IMR-90 (cell line): ENCODE measurements at regions not wholly inside any gene's neighbourhood (a gene's known extent, or its start where the extent isn't known, plus 50 kb on each side); places are given as distances from the start of the nearest gene placed in this dataset.

Experiments used
- ATAC-seq: fragments of 200-7000 bp; cut with Tn5 transposase; 2 replicates; pipeline ENCODE4 v1.9.1; 2020; ENCODE audit warnings: low read depth, mild to moderate bottlenecking, moderate library complexity
- BruUV-seq: library from RNA; stranded (reverse); fragments of 400-500 nt; replicated peaks from 2 replicates; lab custom pipeline; 2021; lab: Mats Ljungman, UMichigan
- CTCF ChIA-PET: fragments of 300-600 bp; formaldehyde crosslinking; extraction: SDS; loops from one replicate; lab custom pipeline; 2021; ENCODE audit warnings: antibody characterized with exemption; lab: Yijun Ruan, JAX
- POLR2A ChIA-PET: fragments of 300-600 bp; sonication (Branson Sonifier 250); formaldehyde crosslinking; loops from one replicate; lab custom pipeline; 2022; ENCODE audit warnings: antibody characterized with exemption; ENCODE audit not compliant: unreplicated experiment; lab: Charles Lee
- DNase-seq: peaks from one replicate; pipeline ENCODE4 v3.0.0; 2013
- H2AFZ ChIP-seq: replicated peaks from 2 replicates; pipeline ENCODE3; 2013; ENCODE audit warnings: low read length, mild to moderate bottlenecking; ENCODE audit not compliant: poor library complexity
- H2AK5ac ChIP-seq: 2 replicates; pipeline ENCODE4 v1.6.1; 2013; ENCODE audit warnings: low read depth, low read length, inconsistent platforms
- H2AK9ac ChIP-seq: replicated peaks from 2 replicates; pipeline ENCODE3; 2013; ENCODE audit warnings: mild to moderate bottlenecking, low read depth, low read length, moderate library complexity; ENCODE audit not compliant: poor library complexity
- H2BK120ac ChIP-seq: 2 replicates; pipeline ENCODE4 v1.6.1; 2013; ENCODE audit warnings: low read depth, low read length, inconsistent platforms
- H2BK15ac ChIP-seq: 3 replicates; pipeline ENCODE4 v1.6.1; 2013; ENCODE audit warnings: low read depth, low read length, inconsistent platforms
- H2BK20ac ChIP-seq: 2 replicates; pipeline ENCODE4 v1.6.1; 2013; ENCODE audit warnings: low read depth, mild to moderate bottlenecking, inconsistent platforms, low read length, moderate library complexity
- H2BK5ac ChIP-seq: 2 replicates; pipeline ENCODE4 v1.6.1; 2013; ENCODE audit warnings: mild to moderate bottlenecking, low read depth, low read length, inconsistent platforms; ENCODE audit not compliant: poor library complexity, severe bottlenecking
- H3K14ac ChIP-seq: replicated peaks from 2 replicates; pipeline ENCODE4 v1.6.1; 2013; ENCODE audit warnings: low read depth, low read length, inconsistent platforms
- H3K18ac ChIP-seq: 2 replicates; pipeline ENCODE4 v1.6.1; 2013; ENCODE audit warnings: low read depth, low read length, control low read depth
- H3K23ac ChIP-seq: 2 replicates; pipeline ENCODE4 v1.6.1; 2013; ENCODE audit warnings: low read depth, low read length, inconsistent platforms
- H3K27ac ChIP-seq: 2 replicates; pipeline ENCODE4 v1.5.1; 2013; ENCODE audit warnings: mild to moderate bottlenecking, control low read depth, low read length; ENCODE audit not compliant: insufficient read depth
- H3K27me3 ChIP-seq: 2 replicates; pipeline ENCODE4 v1.6.1; 2013; ENCODE audit warnings: low read length; ENCODE audit not compliant: control insufficient read depth, insufficient read depth
- H3K36me3 ChIP-seq: 2 replicates; pipeline ENCODE4 v1.6.1; 2013; ENCODE audit warnings: low read length, mixed read lengths; ENCODE audit not compliant: control insufficient read depth, insufficient read depth
- H3K4ac ChIP-seq: 2 replicates; pipeline ENCODE4 v1.6.1; 2013; ENCODE audit warnings: low read depth, low read length, inconsistent platforms
- H3K4me1 ChIP-seq: 2 replicates; pipeline ENCODE4 v1.6.1; 2013; ENCODE audit warnings: low read length, mixed read lengths; ENCODE audit not compliant: control insufficient read depth, insufficient read depth
- H3K4me2 ChIP-seq: 2 replicates; pipeline ENCODE4 v1.6.1; 2013; ENCODE audit warnings: low read depth, mild to moderate bottlenecking, control low read depth, low read length, moderate library complexity
- H3K4me3 ChIP-seq: 2 replicates; pipeline ENCODE4 v1.5.1; 2013; ENCODE audit warnings: low read depth, mild to moderate bottlenecking, control low read depth, low read length, moderate library complexity; ENCODE audit not compliant: insufficient read depth
- H3K56ac ChIP-seq: 2 replicates; pipeline ENCODE4 v1.6.1; 2013; ENCODE audit warnings: low read length, inconsistent platforms; ENCODE audit not compliant: insufficient read depth; ENCODE audit errors: extremely low read depth
- H3K79me1 ChIP-seq, 2 experiments: 2 replicates each; pipeline ENCODE4 v1.6.1; 2013; ENCODE audit warnings: low read length in 2 of 2, inconsistent platforms in 1 of 2, low read depth in 1 of 2
- H3K9ac ChIP-seq: 2 replicates; pipeline ENCODE4 v1.6.1; 2013; ENCODE audit warnings: low read depth, low read length, control low read depth
- H3K9me1 ChIP-seq: 2 replicates; pipeline ENCODE4 v1.6.1; 2013; ENCODE audit warnings: low read length, inconsistent platforms; ENCODE audit not compliant: insufficient read depth
- H3K9me3 ChIP-seq: 2 replicates; pipeline ENCODE4 v1.6.1; 2013; ENCODE audit warnings: low read length; ENCODE audit not compliant: control insufficient read depth, insufficient read depth
- H4K20me1 ChIP-seq: 2 replicates; pipeline ENCODE4 v1.6.1; 2013; ENCODE audit warnings: low read length, inconsistent platforms; ENCODE audit not compliant: insufficient read depth
- H4K5ac ChIP-seq: 2 replicates; pipeline ENCODE4 v1.6.1; 2013; ENCODE audit warnings: mild to moderate bottlenecking, low read depth, low read length, control low read depth
- H4K8ac ChIP-seq, 2 experiments: 2 replicates each; pipeline ENCODE4 v1.6.1; 2013; ENCODE audit warnings: low read depth in 2 of 2, low read length in 2 of 2, control low read depth in 1 of 2, inconsistent platforms in 1 of 2
- H4K91ac ChIP-seq: 2 replicates; pipeline ENCODE4 v1.6.1; 2013; ENCODE audit warnings: low read depth, low read length, inconsistent platforms; ENCODE audit not compliant: insufficient read depth
- BHLHE40 ChIP-seq: fragments of 150-350 bp; IDR thresholded peaks from 2 replicates; pipeline ENCODE4 v1.6.1; 2016; ENCODE audit warnings: mild to moderate bottlenecking, low read depth, low read length
- CEBPB ChIP-seq: IDR thresholded peaks from 2 replicates; pipeline ENCODE4 v1.6.1; 2012; ENCODE audit warnings: low read depth, low read length, improper control_type of control experiment
- CTCF ChIP-seq: conservative IDR thresholded peaks from 2 replicates; pipeline ENCODE4 v1.5.1; 2012; ENCODE audit warnings: mild to moderate bottlenecking, low read depth, low read length, improper control_type of control experiment
- ELK1 ChIP-seq: fragments of 150-350 bp; IDR thresholded peaks from 2 replicates; pipeline ENCODE4 v1.6.1; 2016; ENCODE audit warnings: low read depth, mild to moderate bottlenecking, low read length, moderate library complexity, borderline replicate concordance
- MAFK ChIP-seq: IDR thresholded peaks from 2 replicates; pipeline ENCODE4 v1.6.1; 2012; ENCODE audit warnings: low read depth, low read length, improper control_type of control experiment
- NFE2L2 ChIP-seq: fragments of 150-350 bp; IDR thresholded peaks from 2 replicates; pipeline ENCODE4 v1.6.1; 2016; ENCODE audit warnings: low read depth, mild to moderate bottlenecking, low read length
- RAD21 ChIP-seq: IDR thresholded peaks from 2 replicates; pipeline ENCODE4 v1.6.1; 2012; ENCODE audit warnings: low read length, improper control_type of control experiment
- RCOR1 ChIP-seq: IDR thresholded peaks from 2 replicates; pipeline ENCODE4 v1.6.1; 2012; ENCODE audit warnings: mild to moderate bottlenecking, low read length, improper control_type of control experiment; ENCODE audit not compliant: insufficient replicate concordance
- RFX5 ChIP-seq: IDR thresholded peaks from 2 replicates; pipeline ENCODE4 v1.8.0; 2012; ENCODE audit warnings: low read depth, mild to moderate bottlenecking, low read length, moderate library complexity
- SMC3 ChIP-seq: fragments of 150-350 bp; IDR thresholded peaks from 2 replicates; pipeline ENCODE4 v1.6.1; 2016; ENCODE audit warnings: low read depth, mild to moderate bottlenecking, antibody characterized with exemption, low read length, moderate library complexity
- USF2 ChIP-seq: fragments of 150-350 bp; IDR thresholded peaks from 2 replicates; pipeline ENCODE4 v1.6.1; 2017; ENCODE audit warnings: mild to moderate bottlenecking, antibody characterized with exemption, low read length, low read depth
- dilution Hi-C: fragments of 300-500 bp; cut with HindIII; formaldehyde crosslinking; loops from one replicate; pipeline ENCODE4 v1.14.3; 2018; ENCODE audit warnings: low sequenced_read_pairs; ENCODE audit not compliant: unreplicated experiment
- in situ Hi-C: fragments of 300-500 bp; cut with MboI; formaldehyde crosslinking; loops from 3 replicates; pipeline ENCODE4 v1.14.3; 2019; ENCODE audit warnings: low sequenced_read_pairs, inconsistent platforms, mixed read lengths
- intact Hi-C: fragments of 100-400 bp; cut with micrococcal nuclease; formaldehyde crosslinking; loops from 2 replicates; pipeline ENCODE4 v1.10.0; 2022

GRCh38 chr13:44637581-44637980 is 61.5 kb upstream of the TSC22D1 start:
- Histone ChIP-seq H3K27me3 (no peaks in the 10 kb centered on the region), H3K4me1 (no peaks in the 10 kb centered on the region), H3K9me3 (no peaks in the 10 kb centered on the region), H3K9ac (no peak overlapping the region), H2AK9ac (no peak overlapping the region), H2AK5ac (no peak overlapping the region), H3K4me3 (no peak overlapping the region), H2AFZ (no peak overlapping the region), H2BK15ac (no peak overlapping the region), H2BK20ac (no peak overlapping the region), H3K27ac (no peak overlapping the region), H4K5ac (no peak overlapping the region), H3K4me2 (no peak overlapping the region), H3K79me1 (no peaks in the 10 kb centered on the region), H2BK120ac (no peak overlapping the region), H2BK5ac (no peak overlapping the region), H3K4ac (no peak overlapping the region), H3K9me1 (no peaks in the 10 kb centered on the region), H4K20me1 (no peaks in the 10 kb centered on the region), H3K56ac (no peak overlapping the region), H4K8ac (no peak overlapping the region), H4K91ac (no peak overlapping the region), H3K23ac (no peak overlapping the region), H3K14ac (no peak overlapping the region), H3K18ac (no peak overlapping the region), H3K36me3 (no peaks in the 10 kb centered on the region)
- ChIA-PET POLR2A (no interaction called here), CTCF (no interaction called here)
- dilution Hi-C loops (no loop called here), in situ Hi-C loops (no loop called here), intact Hi-C loops (no loop called here)
- no TSS peak for BruUV-seq
- TF ChIP-seq BHLHE40 (no peak), NFE2L2 (no peak), RFX5 (no peak), CEBPB (no peak), CTCF (no peak), USF2 (no peak), RAD21 (no peak), SMC3 (no peak), ELK1 (no peak), MAFK (no peak), RCOR1 (no peak)
- ATAC-seq (no peak), DNase-seq (no peak)
